NCI-H2196 treated with DMSO at 0.1 percent for 48 hours (cell line): ENCODE measurements at regions not wholly inside any gene's neighbourhood (a gene's known extent, or its start where the extent isn't known, plus 50 kb on each side); places are given as distances from the start of the nearest gene placed in this dataset.

Experiments used
- DNase-seq: peaks from one replicate; lab custom pipeline; 2025; ENCODE audit not compliant: unreplicated experiment; lab: John Stamatoyannopoulos, UW

DNA sequence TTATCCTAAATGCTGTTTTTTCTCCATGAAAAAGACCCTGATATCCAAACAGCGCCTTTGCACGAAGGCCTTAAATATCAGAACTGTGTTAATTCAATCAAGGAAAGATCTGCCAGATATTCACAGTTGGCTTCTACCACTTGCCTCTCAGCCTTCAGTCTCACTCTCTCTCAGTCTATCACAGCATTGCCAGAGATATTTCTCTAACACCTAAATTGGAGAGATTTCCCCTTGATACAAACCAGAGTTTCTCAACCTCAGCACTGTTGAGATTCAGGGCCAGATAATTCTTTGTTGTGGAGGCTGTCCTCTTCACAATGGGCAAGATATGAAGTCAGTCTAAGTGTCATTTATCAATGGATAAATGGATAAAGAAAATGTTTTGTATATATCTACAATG is 454.1 kb upstream of the MAF start:
- DNase-seq = no peak

DNA sequence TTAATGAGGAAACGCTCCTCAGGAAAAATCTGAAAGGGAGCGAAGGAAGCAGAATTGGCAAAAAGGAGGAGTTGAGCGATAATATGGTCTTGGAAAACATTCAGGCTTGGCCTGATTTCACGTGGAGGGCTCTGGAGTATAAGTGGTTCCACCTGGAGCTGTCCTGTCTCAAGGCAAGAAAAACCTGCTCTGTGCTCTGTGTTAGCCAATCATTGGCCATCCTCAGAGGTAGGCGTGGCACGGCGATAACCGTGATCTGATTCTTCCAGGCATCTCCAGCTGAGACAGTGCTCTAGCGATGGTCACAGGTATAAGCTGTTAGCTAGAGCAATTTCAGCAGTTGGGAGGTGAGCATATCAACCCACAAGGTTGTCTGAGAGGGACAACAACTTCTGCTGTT is 450.5 kb upstream of the MAF start:
- no peak for DNase-seq

DNA sequence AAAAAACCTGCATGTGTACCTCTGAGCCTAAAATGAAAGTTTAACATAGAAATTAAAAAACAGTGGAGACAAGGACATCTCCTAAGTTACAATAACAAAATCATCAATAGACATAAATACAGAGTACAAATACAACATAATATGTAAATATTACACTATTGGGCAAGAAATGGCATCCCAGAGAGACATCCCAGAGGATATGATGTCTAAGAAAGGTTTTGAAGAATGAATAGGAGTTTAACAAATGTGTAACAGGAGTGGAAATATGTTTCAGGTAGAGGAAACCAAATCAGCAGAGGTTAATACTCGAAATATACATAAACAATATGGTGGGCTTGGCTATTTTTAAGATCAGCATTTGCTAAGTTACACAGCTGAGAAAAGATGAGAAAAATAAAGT is 447.7 kb upstream of the MAF start:
- DNase-seq = no peak

DNA sequence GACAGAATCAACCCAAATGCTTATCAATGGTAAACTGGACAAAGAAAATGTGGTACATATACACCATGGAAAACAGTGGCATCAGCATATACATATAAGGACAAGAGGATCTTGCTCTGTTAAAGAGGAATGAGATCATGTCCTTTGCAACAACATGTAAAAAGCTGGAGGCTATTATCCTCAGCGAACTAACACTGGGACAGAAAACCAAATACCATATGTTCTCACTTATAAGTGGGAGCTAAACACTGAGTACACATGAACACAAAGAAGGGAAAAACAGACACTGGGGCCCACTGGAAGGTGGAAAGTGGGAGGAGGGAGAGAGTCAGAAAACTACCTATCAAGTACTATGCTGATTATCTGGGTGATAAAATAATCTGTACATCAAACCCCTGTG is 447.3 kb upstream of the MAF start:
- no peak for DNase-seq

DNA sequence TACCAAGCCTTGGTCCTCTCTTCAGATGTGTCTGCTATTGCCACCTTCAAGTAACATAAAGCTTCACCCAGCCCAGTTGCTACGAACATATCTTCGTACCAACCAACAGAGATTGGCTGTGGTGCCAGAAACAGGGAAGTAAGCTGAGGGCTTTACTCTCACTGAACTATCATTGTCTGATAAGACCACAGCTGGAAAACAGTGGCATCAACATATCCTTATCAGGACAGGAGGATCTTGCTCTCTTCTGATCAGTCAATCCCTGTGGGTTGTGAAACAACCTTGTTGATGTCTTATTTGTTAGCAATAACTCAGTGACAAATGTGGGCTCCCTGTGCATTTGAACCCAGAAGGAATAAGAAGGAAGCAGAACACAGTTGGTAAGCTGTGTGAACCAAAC is 446.3 kb upstream of the MAF start:
- DNase-seq = no peak

DNA sequence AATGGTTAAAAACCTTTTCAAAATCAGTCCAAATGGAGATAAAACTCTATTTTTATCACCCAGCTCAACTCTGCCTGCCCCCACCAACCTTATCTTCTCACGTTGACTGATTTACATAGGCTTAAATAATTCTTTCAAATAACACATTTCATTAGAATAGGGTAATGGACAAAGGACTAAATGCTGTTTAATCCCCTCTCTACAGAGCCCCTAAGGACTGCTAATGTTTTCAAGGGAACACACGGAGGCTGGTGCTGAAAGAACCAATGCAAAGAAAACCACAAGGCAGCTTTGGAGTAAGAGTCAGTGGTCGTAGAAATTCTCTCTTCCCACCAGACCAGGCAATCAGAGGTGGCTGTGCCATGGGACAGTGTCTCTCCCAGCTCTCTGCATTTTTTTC is 445.7 kb upstream of the MAF start:
- DNase-seq = no peak

DNA sequence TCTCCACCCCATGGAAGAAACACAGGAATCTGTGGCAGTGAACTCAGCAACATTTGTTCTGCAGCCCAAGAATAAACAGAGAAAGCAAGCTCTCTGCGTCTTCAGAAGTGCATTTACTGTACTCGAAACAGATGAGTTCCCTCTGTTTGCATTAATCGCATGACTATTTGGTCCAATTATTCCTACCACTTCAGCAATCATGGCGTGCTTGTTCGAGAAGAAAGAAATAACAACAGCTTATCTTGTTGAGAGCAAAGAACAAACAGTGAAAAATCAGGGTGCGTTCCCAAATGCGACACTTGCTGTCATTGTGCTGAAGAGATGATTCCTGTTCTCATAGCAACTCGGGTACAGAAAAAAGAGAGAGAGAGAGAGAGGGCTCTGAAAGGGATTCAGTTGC is 445.3 kb upstream of the MAF start:
- no peak for DNase-seq

DNA sequence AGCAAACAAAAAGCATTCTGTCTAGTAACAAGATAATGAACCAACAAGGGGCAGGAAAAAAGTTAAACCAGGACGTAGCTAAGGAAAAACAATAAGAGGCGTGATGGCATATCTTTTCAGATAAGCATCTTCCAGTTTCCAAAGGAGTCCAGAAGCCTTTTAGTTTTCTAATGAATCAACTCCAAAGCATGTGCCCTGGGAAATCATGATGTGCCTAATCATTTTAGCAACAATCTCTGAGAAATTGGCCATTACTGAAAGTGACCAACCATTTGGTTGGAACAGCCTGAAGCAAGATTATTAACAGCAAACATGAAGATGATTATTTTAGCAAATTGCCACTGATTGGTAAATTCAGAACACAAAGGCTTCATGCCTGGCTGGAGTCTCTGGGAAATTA is 440.9 kb upstream of the MAF start:
- DNase-seq = no peak

DNA sequence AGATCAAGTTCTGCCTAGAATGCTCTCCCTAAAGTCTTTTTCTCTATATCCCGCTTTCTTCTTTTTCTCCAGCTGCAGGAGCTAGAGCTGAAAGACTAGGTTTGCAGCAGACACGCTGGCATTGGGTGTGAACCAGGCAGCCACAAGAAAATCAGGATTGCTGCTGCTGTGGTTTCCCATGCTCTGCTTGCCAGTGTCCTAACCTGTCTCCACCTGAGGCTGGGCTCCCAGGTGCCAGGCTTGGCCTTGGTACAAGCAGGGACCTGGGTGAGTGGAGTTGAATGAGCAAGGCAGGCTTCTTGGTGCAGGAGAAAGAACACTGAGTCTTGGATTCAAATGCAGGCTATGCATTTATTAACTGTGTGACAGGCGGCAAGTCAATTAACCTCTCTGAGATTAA is 440.3 kb upstream of the MAF start:
- DNase-seq = no peak

DNA sequence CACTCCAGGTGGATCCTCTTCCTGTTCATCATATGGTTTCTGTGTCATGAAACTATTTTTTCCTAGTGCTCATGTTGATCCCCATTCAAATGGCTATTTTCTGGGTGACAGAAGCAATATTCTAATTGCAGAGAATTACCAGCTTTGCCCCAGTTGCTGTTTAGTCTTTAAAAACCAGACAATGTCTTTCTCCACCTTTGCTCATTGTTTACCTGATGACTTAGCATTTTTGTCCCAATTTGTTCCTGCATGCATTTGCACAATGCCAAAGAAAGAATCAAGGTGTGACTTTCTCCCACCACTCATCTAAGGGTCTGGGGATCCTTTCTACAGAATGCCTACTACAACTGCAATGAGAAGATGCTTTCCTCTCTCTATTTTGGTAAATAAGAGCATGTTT is 439.9 kb upstream of the MAF start:
- no peak for DNase-seq

DNA sequence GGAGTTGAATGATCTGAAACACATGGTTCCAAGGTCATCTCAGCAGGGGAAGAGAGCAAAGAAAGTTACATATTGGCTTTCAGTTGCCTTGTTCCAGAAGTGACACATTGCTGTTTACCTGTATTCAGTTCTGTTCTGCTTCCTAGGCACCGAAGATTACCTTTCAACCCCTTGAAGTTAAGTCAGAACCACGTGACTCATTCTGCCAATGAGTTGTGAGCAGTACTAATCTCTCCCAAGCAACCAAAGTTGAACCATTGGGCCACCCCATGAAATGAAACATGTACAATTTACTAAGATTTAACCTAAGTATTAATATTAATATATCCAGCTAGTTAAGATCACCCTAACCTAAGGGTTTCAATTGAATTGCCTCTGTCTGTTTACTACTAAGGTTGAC is 439.2 kb upstream of the MAF start:
- DNase-seq = no peak

DNA sequence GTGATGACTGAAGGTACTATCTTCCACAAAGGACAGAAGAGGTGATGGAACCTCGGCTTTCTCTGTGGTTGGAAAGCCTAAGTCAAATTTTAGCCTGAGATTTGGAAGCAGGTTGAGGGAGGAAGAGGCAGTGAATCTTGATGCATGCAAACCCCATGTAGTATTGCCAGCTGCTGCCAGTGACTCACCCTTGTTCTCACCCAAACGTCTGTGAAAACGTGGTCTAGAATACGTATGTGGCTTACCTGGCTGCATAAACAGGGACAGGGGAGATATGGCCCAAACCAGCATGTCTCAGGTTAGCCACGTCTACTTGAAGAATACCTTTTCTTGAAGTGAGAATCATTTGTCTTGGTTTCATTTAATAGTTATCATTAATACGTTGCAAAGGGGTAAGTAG is 438.0 kb upstream of the MAF start:
- DNase-seq = no peak

DNA sequence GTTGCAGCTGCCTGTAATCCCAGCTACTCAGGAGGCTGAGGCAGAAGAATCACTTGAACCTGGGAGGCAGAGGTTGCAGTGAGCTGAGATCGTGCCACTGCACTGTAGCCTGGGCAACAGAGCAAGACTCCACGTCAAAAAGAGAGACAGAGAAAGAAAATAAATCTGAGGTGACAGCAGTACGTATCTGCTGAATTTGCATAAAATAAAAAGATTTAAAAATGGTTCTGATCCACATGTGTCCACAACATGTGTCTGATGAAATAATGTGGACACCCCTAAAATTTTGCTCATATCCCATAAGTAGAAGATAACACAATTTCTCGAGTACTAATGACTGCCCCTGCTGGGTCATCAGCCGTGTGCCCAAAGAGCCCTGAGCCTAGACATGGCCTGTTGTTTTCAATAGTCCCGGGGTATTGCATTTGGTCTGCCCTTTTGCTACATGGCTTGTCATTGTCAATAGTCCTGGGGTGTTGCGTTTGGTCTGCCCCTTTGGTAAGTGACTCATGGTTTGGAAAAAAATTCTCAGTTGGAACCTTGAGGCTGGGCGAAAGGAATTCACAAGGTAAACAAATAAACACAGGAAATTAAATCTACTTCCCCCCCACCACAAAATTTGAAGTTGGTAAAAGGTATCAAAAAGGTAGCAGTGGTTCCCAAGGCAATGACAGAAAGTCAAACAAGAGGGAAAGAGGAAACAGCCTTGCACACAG is 434.6 kb upstream of the MAF start:
- DNase-seq = no peak

DNA sequence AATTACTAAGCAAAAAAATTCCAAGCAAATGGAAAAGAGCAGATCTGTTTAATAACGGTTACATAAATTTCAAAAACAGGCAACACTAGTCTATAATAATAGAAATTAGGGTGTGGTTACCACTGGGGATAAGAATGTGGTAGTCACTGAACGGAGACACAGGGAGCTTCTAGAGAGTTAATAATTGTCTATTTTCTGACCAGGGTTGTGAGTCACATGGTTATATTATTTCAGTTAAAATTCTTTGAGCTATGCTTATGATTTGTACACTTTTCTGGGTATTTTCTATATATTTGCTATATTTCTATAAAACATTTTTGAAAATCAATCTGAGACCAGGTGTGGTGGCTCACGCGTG is 433.9 kb upstream of the MAF start:
- DNase-seq = no peak

DNA sequence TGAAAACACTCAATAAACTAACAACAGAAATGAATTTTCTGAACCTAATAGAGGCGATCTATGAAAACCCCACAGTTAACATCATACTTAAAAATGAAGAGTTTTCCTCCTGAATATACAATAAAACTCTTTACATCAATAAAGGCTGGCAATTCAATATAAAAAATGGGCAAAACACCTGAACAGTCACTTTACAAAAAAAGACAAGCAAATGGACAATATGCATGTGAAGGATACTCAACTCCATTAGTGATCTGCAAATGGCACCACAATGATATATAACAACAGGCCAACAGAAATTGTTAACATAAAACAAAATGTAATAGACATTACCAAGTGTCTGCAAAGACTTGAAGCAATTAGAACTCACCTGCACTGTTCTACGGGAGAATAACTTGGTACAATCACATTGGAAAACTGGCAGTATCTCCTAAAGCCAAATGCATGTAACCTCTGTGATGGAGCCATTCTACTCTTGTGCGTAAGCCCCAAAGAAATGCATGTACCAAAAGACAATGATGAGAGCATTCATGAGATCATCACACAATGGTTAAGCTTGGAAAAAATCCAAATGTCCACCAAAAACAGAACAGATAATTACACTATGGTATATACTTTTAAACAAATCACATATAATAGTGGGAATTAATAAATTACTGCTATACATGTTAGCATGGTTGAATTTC is 433.4 kb upstream of the MAF start:
- no peak for DNase-seq

DNA sequence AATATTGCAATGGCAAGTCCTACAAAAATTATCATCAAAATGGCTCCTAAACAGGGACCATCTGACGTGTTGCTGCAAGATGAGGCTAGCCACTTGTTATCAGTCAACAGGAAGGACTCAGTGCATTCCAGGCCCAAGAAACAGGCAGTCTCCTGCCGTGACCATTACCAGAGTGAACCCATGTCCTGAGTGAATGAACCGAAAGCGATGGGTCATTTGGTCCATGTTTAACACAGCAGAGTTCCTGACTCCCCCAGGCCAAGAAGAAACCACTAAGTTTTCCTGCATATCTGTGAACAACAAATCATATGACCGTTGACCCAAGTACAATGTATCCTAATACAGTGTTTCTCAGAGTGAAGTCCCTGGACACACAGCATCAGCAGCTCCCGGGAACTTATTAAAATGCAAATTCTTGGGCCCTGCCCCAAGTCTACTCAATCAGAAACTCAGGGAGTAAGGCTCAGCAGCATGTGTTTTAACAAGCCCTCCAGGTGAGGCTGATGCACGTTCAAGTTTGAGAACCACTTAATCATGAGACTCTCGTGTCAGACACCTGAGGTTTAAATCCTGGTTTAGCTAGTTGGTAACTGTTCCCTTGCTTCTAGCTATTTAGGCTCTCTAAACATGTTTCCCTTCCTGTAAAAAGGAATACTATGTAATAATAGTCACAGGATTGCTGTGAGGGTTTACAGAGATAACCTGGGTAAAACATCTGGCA is 429.4 kb upstream of the MAF start:
- DNase-seq = no peak

DNA sequence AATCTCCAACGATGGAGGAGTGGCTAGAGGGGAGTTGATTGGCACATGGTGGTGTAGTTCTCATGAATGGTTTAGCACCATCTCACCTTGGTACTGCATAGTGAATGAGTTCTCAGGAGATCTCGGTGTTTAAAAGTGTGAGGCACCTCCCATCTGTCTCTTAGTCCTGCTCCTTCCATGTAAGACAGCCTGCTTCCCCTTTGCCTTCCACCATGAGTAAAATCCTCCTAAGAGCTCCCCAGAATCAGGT is 428.8 kb upstream of the MAF start:
- DNase-seq = no peak

DNA sequence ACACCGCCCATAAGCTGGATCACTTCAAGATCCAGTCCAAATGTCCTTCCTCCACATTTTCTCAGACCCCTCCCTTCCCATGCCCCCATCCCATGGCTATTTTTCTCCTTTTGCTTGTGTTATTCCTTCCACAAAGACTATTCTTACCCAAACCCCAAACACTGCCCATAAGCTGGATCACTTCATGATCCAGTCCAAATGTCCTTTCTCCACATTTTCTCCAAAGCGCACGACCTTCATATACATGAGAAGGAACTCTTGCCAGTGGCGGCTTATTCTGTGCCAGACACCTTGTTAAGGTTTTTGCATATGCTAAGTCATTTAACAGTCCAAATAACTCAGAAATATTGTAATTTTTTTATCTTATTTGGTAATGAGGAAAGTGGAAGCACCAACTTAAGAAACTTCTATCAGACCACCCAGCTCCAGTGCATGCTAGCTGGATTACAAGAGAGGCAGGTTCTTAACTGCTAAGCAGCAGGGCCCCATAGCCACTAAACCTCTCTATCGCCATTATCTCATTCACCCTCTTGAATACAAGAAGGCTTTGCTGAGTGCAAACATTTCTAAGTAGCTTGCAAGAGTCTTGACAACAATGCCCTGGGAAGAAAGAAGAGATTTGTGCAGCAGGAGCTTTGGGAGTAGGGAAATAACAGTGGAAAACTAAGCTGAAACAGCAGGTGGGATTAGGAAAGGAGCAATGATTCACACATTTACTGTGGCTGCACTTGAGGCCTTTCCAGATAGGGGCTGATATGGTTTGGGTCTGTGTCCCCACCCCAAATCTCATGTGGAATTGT is 428.2 kb upstream of the MAF start:
- no peak for DNase-seq

DNA sequence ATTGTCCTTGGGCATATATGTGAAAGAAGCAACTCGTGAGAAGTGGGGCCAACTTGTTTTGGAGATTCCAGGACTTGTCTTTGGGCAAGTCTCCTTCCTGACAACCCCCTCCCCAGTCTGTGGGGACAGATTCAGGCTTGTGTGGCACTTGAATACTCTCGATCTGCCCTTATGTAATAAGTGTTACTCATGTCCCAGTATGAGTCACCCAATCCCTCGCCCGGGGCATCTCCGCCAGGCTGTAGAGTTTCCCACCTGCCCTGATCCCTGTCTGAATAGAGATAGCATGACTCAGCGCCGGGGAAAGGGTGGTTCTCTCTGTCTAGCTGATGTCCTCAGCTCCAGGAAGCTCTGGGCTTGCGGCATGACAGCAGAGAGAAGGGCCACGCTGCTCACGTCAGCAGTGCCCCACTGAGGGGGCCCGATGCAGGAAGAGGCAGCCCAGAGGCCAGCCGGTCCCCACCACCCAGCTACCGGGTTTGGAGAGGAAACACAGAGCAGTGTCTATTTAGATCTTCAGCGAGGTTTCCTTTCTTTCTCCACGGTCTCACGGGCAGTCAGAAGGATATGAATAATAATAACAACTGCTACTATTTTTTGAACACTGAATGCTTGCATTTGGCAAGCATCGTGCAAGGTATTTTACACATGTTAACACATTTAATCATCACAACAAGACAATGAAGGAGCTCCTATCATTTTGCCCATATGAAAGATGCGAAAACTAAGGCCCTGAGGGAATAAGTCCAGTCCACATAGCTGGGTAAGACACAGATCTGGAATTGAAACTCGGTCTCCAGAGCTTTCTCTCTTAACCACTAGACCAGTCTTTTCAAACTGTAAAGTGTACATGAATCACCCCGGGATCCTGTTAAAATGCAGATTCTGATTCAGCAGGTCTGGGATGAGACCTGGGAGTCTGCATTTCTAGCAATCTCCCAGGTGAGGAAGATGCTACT is 426.7 kb upstream of the MAF start:
- DNase-seq = peak; percentile 2

DNA sequence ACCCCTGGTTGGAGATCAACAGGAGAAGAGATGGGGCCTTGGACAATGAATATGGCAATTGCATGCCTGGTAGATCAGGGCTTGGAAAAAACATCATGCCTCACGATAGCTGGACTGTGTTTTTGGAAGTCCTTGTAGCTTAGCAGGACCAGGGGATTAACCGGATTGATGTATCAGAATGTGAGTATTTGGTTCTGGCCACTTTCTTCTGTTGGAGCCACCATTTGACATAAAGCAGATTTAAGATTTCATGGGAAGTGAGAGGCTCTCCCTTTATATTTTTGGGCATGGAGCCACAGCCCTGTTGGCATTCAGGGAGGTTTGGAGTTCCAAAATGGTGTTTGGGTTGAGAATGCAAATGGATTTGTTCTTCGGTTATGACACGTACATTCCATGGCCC is 424.7 kb upstream of the MAF start:
- no peak for DNase-seq

DNA sequence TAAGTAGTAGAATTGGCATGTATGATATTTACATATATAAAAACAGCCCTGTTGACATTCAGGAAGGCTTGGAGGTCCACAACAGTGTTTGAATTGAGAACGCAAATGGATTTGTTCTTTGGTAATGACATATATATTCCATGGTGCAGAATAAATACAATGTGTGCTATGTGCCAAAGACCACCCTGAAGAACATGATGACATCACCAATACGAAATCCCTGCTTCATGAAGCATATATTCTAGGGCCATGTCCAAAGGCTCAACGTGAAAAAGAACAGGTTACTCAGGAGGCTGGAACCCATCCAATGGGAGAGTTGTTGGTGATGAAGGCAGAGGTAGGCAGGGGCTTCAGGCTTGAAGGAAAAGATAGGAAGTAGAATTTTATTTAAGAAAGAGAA is 423.9 kb upstream of the MAF start:
- DNase-seq = no peak
